ENCODE measurements at regions not wholly inside any gene's neighbourhood (a gene's known extent, or its start where the extent isn't known, plus 50 kb on each side); places are given as distances from the start of the nearest gene placed in this dataset.

- TF ChIP-seq POLR2A (IDR thresholded peaks at IDR 0.05; ENCODE audit: low read depth, low read length) (no peak), POLR2AphosphoS5 (IDR thresholded peaks at IDR 0.05; ENCODE audit: low read depth, low read length) (no peak), TAF1 (IDR thresholded peaks at IDR 0.05; ENCODE audit: borderline replicate concordance, low read depth, low read length) (no peak)
Measured at GRCh38 chr3:56884387-56884786, 82.6 kb upstream of the ARHGEF3 start.
